Transverse colon (tissue), 4 donors: ENCODE measurements at regions not wholly inside any gene's neighbourhood (a gene's known extent, or its start where the extent isn't known, plus 50 kb on each side); places are given as distances from the start of the nearest gene placed in this dataset.

Source experiments
- CTCF ChIP-seq, 5 experiments: fragments of 200-600 bp in 3 of 5; fragments of 450-650 bp in 2 of 5; sonication (generic) in 3 of 5; IDR thresholded peaks; 1 replicate in 2 of 5; 2 replicates in 3 of 5; pipeline ENCODE4 v1.5.1; 2016 to 2017; ENCODE audit warnings: antibody characterized with exemption in 5 of 5, inconsistent platforms in 3 of 5, mild to moderate bottlenecking in 2 of 5, moderate library complexity in 1 of 5
- EP300 ChIP-seq: sonication (generic); formaldehyde crosslinking; IDR thresholded peaks from one replicate; pipeline ENCODE4 v1.6.1; 2017; ENCODE audit warnings: antibody characterized with exemption, low read depth
- POLR2A ChIP-seq: fragments of 450-650 bp; IDR thresholded peaks from one replicate; pipeline ENCODE4 v1.6.1; 2016; ENCODE audit warnings: antibody characterized with exemption, mild to moderate bottlenecking, moderate library complexity
- POLR2AphosphoS5 ChIP-seq, 3 donors: sonication (generic); formaldehyde crosslinking; IDR thresholded peaks; one replicate each; pipeline ENCODE4 v1.6.1; 2016; ENCODE audit warnings: antibody characterized with exemption in 3 of 3

GRCh38 chr9:87378676-87379075 is 119.0 kb upstream of the DAPK1 start:
- TF ChIP-seq CTCF (IDR thresholded peaks at IDR 0.05) (no peak), POLR2A (no peak), POLR2AphosphoS5 (IDR thresholded peaks at IDR 0.05) (no peak), EP300 (no peak)
